ENCODE measurements at regions not wholly inside any gene's neighbourhood (a gene's known extent, or its start where the extent isn't known, plus 50 kb on each side); places are given as distances from the start of the nearest gene placed in this dataset.

GRCh38 chr4:64598066-64598465 is 188.8 kb upstream of the TECRL start:
- DNase-seq, result no peak
- TF ChIP-seq CTCF (IDR thresholded peaks at IDR 0.05), result no peak
- no peak for TF ChIP-seq POLR2A (IDR thresholded peaks at IDR 0.05)
- no peaks in the 10 kb centered on the region for H3K36me3 ChIP-seq
- H3K27me3 ChIP-seq, result no peaks in the 10 kb centered on the region
- H3K27ac ChIP-seq, result no peak overlapping the region
- H3K4me1 ChIP-seq, result no peaks in the 10 kb centered on the region
- no peaks in the 10 kb centered on the region for H3K9me3 ChIP-seq
- H3K4me3 ChIP-seq, result no peak overlapping the region

- no peak for DNase-seq
- H3K4me3 ChIP-seq, result no peak overlapping the region
- no peaks in the 10 kb centered on the region for H3K9me3 ChIP-seq
- H3K36me3 ChIP-seq, result no peaks in the 10 kb centered on the region
- H3K27ac ChIP-seq, result no peak overlapping the region
- TF ChIP-seq POLR2A (IDR thresholded peaks at IDR 0.05) (no peak), CTCF (IDR thresholded peaks at IDR 0.05) (no peak)
- H3K4me1 ChIP-seq, result no peaks in the 10 kb centered on the region
- no peaks in the 10 kb centered on the region for H3K27me3 ChIP-seq
Measured at GRCh38 chr4:64594723-64595122, 185.5 kb upstream of the TECRL start.

GRCh38 chr4:64588507-64588906 is 179.3 kb upstream of the TECRL start:
- H3K27me3 ChIP-seq, result no peaks in the 10 kb centered on the region
- H3K4me3 ChIP-seq, result no peak overlapping the region
- no peak overlapping the region for H3K27ac ChIP-seq
- DNase-seq, result no peak
- TF ChIP-seq CTCF (IDR thresholded peaks at IDR 0.05) (no peak), POLR2A (IDR thresholded peaks at IDR 0.05) (no peak)
- no peaks in the 10 kb centered on the region for H3K36me3 ChIP-seq
- H3K4me1 ChIP-seq, result no peaks in the 10 kb centered on the region
- no peaks in the 10 kb centered on the region for H3K9me3 ChIP-seq

- no peaks in the 10 kb centered on the region for H3K27me3 ChIP-seq
- H3K36me3 ChIP-seq, result no peaks in the 10 kb centered on the region
- no peaks in the 10 kb centered on the region for H3K9me3 ChIP-seq
- TF ChIP-seq POLR2A (IDR thresholded peaks at IDR 0.05), result no peak
- peak in 4 of 6 experiments; percentile 16 to 62 (median 20) for TF ChIP-seq CTCF (IDR thresholded peaks at IDR 0.05)
- H3K27ac ChIP-seq, result no peak overlapping the region
- no peaks in the 10 kb centered on the region for H3K4me1 ChIP-seq
- no peak overlapping the region for H3K4me3 ChIP-seq
- no peak for DNase-seq
Measured at GRCh38 chr4:64584981-64585557, 175.8 kb upstream of the TECRL start.

- no peak overlapping the region for H3K4me3 ChIP-seq
- no peaks in the 10 kb centered on the region for H3K4me1 ChIP-seq
- DNase-seq, result no peak
- no peaks in the 10 kb centered on the region for H3K36me3 ChIP-seq
- no peak for TF ChIP-seq POLR2A (IDR thresholded peaks at IDR 0.05)
- TF ChIP-seq CTCF (IDR thresholded peaks at IDR 0.05), result no peak
- H3K27ac ChIP-seq, result no peak overlapping the region
- no peaks in the 10 kb centered on the region for H3K27me3 ChIP-seq
- no peaks in the 10 kb centered on the region for H3K9me3 ChIP-seq
Measured at GRCh38 chr4:64584125-64584524, 174.9 kb upstream of the TECRL start.

- TF ChIP-seq POLR2A (IDR thresholded peaks at IDR 0.05) (no peak), CTCF (IDR thresholded peaks at IDR 0.05) (no peak)
- no peaks in the 10 kb centered on the region for H3K27me3 ChIP-seq
- no peaks in the 10 kb centered on the region for H3K36me3 ChIP-seq
- no peak overlapping the region for H3K27ac ChIP-seq
- H3K4me1 ChIP-seq, result no peaks in the 10 kb centered on the region
- DNase-seq, result no peak
- no peaks in the 10 kb centered on the region for H3K9me3 ChIP-seq
- no peak overlapping the region for H3K4me3 ChIP-seq
Measured at GRCh38 chr4:64582492-64582891, 173.2 kb upstream of the TECRL start.

Measured in Peyer's patch (tissue), 4 donors.